ENCODE measurements at regions not wholly inside any gene's neighbourhood (a gene's known extent, or its start where the extent isn't known, plus 50 kb on each side); places are given as distances from the start of the nearest gene placed in this dataset.

DNA sequence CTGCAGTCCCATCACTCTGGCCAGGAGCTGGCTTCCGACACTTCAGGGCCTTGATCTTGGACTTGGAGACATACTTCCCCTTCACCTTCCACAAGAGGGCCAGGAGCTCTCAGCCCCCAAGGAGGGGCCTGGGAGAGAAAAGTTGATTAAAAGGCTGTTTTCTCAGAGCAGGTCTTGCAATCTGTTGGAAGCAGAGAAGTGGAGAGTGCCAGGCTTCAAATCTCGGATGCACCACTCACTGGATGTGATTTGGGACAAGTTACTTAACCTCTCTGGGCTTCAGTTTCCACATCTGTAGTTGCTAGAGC, 255.3 kb downstream of the CYP26B1 start:
- no peak for TF ChIP-seq POLR2A (IDR thresholded peaks at IDR 0.05; ENCODE audit: low read length)
- no peak for TF ChIP-seq GATA1 (IDR thresholded peaks at IDR 0.05; ENCODE audit: low read depth, low read length)
